ENCODE measurements at regions not wholly inside any gene's neighbourhood (a gene's known extent, or its start where the extent isn't known, plus 50 kb on each side); places are given as distances from the start of the nearest gene placed in this dataset.

GRCh38 chr20:40632346-40632976, 56.6 kb downstream of the MAFB start (continued):
- TF ChIP-seq CBFB (CRISPR knock-in tag; IDR thresholded peaks at IDR 0.05; ENCODE audit: low read depth): no peak
- no peak for TF ChIP-seq PRRX2 (CRISPR knock-in tag; IDR thresholded peaks at IDR 0.05)
- TF ChIP-seq AR (CRISPR knock-in tag; IDR thresholded peaks at IDR 0.05): no peak
- no peak for TF ChIP-seq ZBTB21 (CRISPR knock-in tag; IDR thresholded peaks at IDR 0.05; ENCODE audit: borderline replicate concordance)
- no peak for TF ChIP-seq ZNF416 (CRISPR knock-in tag; IDR thresholded peaks at IDR 0.05)
- no peak for TF ChIP-seq JUN (CRISPR knock-in tag; IDR thresholded peaks at IDR 0.05)
- TF ChIP-seq ATF1 (CRISPR knock-in tag; IDR thresholded peaks at IDR 0.05): no peak
- no peak for TF ChIP-seq E2F1 (CRISPR knock-in tag; IDR thresholded peaks at IDR 0.05)
- no peak for TF ChIP-seq ZNF423 (CRISPR knock-in tag; IDR thresholded peaks at IDR 0.05)
- no peak for TF ChIP-seq OVOL2 (CRISPR knock-in tag; IDR thresholded peaks at IDR 0.05; ENCODE audit: borderline replicate concordance)
- TF ChIP-seq, protein P1, sequence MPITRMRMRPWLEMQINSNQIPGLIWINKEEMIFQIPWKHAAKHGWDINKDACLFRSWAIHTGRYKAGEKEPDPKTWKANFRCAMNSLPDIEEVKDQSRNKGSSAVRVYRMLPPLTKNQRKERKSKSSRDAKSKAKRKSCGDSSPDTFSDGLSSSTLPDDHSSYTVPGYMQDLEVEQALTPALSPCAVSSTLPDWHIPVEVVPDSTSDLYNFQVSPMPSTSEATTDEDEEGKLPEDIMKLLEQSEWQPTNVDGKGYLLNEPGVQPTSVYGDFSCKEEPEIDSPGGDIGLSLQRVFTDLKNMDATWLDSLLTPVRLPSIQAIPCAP (CRISPR knock-in tag; IDR thresholded peaks at IDR 0.05): no peak
- TF ChIP-seq, protein P2, sequence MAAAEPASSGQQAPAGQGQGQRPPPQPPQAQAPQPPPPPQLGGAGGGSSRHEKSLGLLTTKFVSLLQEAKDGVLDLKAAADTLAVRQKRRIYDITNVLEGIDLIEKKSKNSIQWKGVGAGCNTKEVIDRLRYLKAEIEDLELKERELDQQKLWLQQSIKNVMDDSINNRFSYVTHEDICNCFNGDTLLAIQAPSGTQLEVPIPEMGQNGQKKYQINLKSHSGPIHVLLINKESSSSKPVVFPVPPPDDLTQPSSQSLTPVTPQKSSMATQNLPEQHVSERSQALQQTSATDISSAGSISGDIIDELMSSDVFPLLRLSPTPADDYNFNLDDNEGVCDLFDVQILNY (CRISPR knock-in tag; IDR thresholded peaks at IDR 0.05): no peak
- TF ChIP-seq ZNF263 (CRISPR knock-in tag; IDR thresholded peaks at IDR 0.05; ENCODE audit: low read depth): no peak
- TF ChIP-seq SP1 (CRISPR knock-in tag; conservative IDR thresholded peaks at IDR 0.05): no peak
- TF ChIP-seq ATF3 (CRISPR knock-in tag; conservative IDR thresholded peaks at IDR 0.05): no peak

DNA sequence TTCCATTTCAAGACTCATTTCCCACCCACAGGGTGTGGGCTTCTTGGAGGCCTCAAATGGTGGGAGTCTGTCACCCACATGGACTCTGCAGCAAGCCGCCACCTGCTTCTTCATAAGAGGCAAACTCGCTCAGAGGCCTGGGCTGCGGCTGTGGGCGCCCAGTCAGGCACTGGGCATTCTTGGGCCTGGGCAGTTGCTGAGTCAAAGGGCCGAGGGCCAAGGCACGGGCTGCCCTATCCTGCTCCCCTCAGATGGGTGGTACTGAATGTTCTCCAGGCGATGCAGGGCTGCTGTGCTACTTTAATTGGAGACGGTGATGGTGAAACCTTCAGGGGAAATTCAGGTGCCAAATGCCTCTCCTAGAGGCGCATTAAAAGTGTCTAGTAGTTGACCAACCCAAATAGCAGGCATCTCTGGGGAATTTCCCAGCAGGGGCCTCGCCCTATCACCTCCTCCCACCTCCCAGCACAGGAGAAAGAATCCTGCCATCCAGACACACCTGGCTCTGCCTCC, 57.9 kb downstream of the MAFB start:
- TF ChIP-seq HMGA2 (CRISPR knock-in tag; IDR thresholded peaks at IDR 0.05) (no peak), ZNF396 (CRISPR knock-in tag; IDR thresholded peaks at IDR 0.05; ENCODE audit: borderline replicate concordance) (no peak), ZNF232 (CRISPR knock-in tag; IDR thresholded peaks at IDR 0.05) (no peak), TEAD1 (CRISPR knock-in tag; IDR thresholded peaks at IDR 0.05) (no peak), PRRX2 (CRISPR knock-in tag; IDR thresholded peaks at IDR 0.05) (no peak), TEAD4 (CRISPR knock-in tag; IDR thresholded peaks at IDR 0.05) (no peak), JAZF1 (CRISPR knock-in tag; IDR thresholded peaks at IDR 0.05) (no peak), ZNF263 (CRISPR knock-in tag; IDR thresholded peaks at IDR 0.05; ENCODE audit: low read depth) (no peak), ZNF425 (CRISPR knock-in tag; conservative IDR thresholded peaks at IDR 0.05) (no peak), TCF7 (CRISPR knock-in tag; IDR thresholded peaks at IDR 0.05; ENCODE audit: low read depth) (no peak), OVOL2 (CRISPR knock-in tag; IDR thresholded peaks at IDR 0.05; ENCODE audit: borderline replicate concordance) (no peak)
- peaks cover 3% of the 10 kb centered on the region; the same call in 1 of the 2 replicates for H3K36me3 Mint-ChIP-seq
- H3K27me3 Mint-ChIP-seq (ENCODE audit: low read depth): peaks cover 4% of the 10 kb centered on the region
- POLR2A ChIA-PET: no interaction called here
- DNase-seq (ENCODE audit: low spot score) (no peak), ATAC-seq (no peak)
- H3K9me3 Mint-ChIP-seq: peaks cover 8% of the 10 kb centered on the region
- no peak overlapping the region for H3K4me3 Mint-ChIP-seq
- CTCF ChIA-PET: interaction anchor here (0.6 kb wide), 1 partner anchor 462 kb away, joined by 4 read pairs; no protein-coding TSS in a partner anchor
- H3K27ac Mint-ChIP-seq: no peak overlapping the region
- peaks cover 16% of the 10 kb centered on the region for H3K4me1 Mint-ChIP-seq

Measured in WTC11 (cell line).